ENCODE measurements at regions not wholly inside any gene's neighbourhood (a gene's known extent, or its start where the extent isn't known, plus 50 kb on each side); places are given as distances from the start of the nearest gene placed in this dataset.

DNA sequence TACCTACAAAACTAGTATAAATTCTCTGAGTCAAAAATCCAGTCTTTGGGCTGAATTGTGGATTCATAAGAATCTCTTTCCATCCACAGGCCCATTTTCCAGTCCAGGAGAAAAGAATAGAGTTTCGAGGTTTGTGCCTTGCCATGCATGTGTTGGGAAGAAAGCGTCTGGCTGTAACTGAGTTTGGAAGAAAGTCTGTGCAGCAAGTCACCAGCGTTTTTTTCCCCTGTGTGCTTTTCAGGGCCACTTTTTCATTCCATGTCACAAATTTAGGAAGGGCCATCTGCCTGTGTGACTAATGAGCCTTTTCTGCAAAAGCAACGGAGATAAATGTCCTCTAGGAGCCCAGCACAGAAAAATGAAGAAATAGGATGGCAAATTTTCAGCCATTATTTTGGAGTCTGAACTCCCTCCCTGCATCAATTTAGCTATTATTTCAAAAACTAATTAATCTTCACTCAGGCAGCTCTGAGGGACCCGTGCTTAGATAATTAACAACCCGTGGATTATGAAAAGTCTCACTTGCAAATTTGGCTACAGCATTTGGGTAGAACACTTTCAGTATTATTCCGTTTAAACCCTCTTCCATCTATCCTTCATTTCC, 261.5 kb downstream of the SUDS3 start:
- no peak for DNase-seq (ENCODE audit: low read depth)
- TF ChIP-seq, protein P1, sequence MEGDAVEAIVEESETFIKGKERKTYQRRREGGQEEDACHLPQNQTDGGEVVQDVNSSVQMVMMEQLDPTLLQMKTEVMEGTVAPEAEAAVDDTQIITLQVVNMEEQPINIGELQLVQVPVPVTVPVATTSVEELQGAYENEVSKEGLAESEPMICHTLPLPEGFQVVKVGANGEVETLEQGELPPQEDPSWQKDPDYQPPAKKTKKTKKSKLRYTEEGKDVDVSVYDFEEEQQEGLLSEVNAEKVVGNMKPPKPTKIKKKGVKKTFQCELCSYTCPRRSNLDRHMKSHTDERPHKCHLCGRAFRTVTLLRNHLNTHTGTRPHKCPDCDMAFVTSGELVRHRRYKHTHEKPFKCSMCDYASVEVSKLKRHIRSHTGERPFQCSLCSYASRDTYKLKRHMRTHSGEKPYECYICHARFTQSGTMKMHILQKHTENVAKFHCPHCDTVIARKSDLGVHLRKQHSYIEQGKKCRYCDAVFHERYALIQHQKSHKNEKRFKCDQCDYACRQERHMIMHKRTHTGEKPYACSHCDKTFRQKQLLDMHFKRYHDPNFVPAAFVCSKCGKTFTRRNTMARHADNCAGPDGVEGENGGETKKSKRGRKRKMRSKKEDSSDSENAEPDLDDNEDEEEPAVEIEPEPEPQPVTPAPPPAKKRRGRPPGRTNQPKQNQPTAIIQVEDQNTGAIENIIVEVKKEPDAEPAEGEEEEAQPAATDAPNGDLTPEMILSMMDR (conservative IDR thresholded peaks at IDR 0.05; ENCODE audit: control insufficient read depth, insufficient read depth, low read depth, low read length): no peak
- no peak overlapping the region for H3K4me3 ChIP-seq (ENCODE audit: control insufficient read depth, low read depth, low read length)

DNA sequence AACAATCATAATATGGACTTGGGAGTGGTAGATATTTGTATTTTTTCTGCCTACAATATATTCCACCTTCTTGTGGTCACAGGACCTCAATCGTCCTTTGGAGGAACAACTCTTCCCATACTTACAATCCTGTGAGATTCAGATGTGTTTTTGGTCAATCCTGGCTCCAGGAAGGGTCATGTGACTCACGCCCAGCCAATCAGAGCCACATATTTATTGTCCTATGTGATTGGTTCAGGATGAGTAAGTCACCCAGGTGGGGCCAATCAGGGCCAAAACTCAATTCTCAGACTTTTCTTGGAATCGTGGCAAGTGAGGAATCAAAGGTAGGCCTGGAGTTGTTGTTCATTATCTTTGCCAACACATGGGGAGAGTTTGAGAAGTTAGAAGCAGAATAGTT, 264.9 kb downstream of the SUDS3 start:
- TF ChIP-seq, protein P1 (conservative IDR thresholded peaks at IDR 0.05; ENCODE audit: control insufficient read depth, insufficient read depth, low read depth, low read length): no peak
- DNase-seq (ENCODE audit: low read depth): no peak
- no peak overlapping the region for H3K4me3 ChIP-seq (ENCODE audit: control insufficient read depth, low read depth, low read length)

DNA sequence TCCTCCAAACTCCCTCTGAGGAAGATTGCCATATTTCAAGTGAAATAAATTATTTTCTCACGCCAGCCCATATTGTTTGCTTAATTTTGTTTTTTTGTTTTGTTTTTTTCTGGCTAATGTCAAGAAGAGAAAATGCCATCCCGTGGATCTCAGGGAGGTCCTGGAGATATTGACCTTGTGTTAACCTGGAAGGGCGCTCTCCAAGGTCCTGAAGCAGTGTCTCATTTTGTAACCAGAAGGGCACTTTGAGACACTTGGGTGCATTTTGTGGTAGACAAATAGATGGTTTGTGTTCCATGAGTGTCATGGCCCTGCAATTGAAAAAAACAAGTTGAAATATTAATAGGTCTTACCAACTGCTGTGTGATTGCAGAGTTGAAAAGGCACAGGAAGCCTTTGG, 268.9 kb downstream of the SUDS3 start:
- no peak for DNase-seq (ENCODE audit: low read depth)
- TF ChIP-seq, protein P1 (conservative IDR thresholded peaks at IDR 0.05; ENCODE audit: control insufficient read depth, insufficient read depth, low read depth, low read length): no peak
- no peak overlapping the region for H3K4me3 ChIP-seq (ENCODE audit: control insufficient read depth, low read depth, low read length)

DNA sequence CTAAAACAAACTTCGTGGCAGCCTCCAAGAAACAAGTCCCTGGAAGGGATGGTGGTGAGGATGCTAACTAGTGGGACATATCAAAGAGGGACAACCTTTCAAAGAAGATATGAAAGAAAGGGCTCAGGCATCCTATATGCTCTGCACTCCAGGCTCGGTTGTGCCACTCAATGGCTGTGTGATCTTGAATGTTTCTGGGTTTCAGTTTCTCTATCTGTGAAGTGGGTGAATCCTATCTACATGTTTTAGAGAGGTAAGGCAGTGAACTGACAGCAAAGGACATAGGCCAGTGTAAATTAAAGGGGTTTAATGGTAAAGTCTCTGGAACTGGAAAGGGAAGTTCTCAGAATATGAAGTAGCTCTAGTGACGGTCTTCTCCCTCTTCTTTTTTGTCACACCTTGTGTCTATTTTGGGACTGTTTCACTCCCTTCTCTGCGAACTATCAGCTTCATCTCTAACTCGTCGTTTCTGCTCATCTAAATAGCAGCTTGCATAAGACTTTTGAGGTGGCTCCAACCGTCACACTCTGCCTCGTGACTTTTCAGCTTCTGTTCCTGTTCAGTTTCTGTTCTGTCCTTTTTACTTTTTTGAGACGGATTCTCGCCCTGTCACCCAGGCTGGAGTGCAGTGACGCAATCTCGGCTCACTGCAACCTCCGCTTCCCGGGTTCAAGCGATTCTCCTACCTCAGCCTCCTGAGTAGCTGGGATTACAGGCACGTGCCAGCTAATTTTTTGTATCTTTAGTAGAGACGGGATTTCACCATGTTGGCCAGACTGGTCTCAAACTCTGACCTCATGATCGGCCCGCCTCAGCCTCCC, 273.6 kb downstream of the SUDS3 start:
- no peak overlapping the region for H3K4me3 ChIP-seq (ENCODE audit: control insufficient read depth, low read depth, low read length)
- DNase-seq (ENCODE audit: low read depth): no peak
- TF ChIP-seq, protein P1 (conservative IDR thresholded peaks at IDR 0.05; ENCODE audit: control insufficient read depth, insufficient read depth, low read depth, low read length): no peak

GRCh38 chr12:118650586-118650960, 274.2 kb downstream of the SUDS3 start:
- TF ChIP-seq, protein P1 (conservative IDR thresholded peaks at IDR 0.05; ENCODE audit: control insufficient read depth, insufficient read depth, low read depth, low read length): no peak
- DNase-seq (ENCODE audit: low read depth): no peak
- H3K4me3 ChIP-seq (ENCODE audit: control insufficient read depth, low read depth, low read length): no peak overlapping the region

DNA sequence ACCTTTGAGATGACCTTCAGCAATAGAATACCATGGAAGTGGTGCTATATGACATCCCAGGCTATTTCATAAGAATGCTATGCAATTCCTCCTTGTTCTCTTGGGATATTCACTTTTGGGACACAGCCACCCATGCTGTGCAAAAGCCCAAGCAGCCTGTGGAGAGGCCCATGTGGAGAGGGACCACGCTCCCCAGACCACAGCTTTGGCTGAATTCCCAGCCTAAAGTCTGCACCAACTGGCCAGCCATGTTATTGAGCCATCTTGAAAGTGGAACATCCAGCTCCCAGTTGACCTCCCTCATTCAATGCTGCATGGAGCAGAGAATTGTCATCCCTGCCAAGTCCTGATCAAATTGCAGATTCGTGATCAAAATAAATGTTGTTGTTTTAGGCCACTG, 275.1 kb downstream of the SUDS3 start:
- TF ChIP-seq, protein P1 (conservative IDR thresholded peaks at IDR 0.05; ENCODE audit: control insufficient read depth, insufficient read depth, low read depth, low read length): no peak

More for the DNA sequence above, 275.1 kb downstream of the SUDS3 start:
- H3K4me3 ChIP-seq (ENCODE audit: control insufficient read depth, low read depth, low read length): no peak overlapping the region
- no peak for DNase-seq (ENCODE audit: low read depth)
